HepG2 (cell line): ENCODE measurements at regions not wholly inside any gene's neighbourhood (a gene's known extent, or its start where the extent isn't known, plus 50 kb on each side); places are given as distances from the start of the nearest gene placed in this dataset.

ENCODE experiments used
- ATAC-seq: fragments of 200-7000 bp; cut with Tn5 transposase; 3 replicates; pipeline ENCODE4 v1.9.1; 2020; ENCODE audit warnings: mild to moderate bottlenecking, moderate library complexity
- BruUV-seq: library from RNA; stranded (reverse); fragments of 400-500 nt; replicated peaks from 2 replicates; lab custom pipeline; 2021; lab: Mats Ljungman, UMichigan
- CTCF ChIA-PET: fragments of 300-600 bp; formaldehyde crosslinking; extraction: SDS; loops from one replicate; lab custom pipeline; 2021; ENCODE audit warnings: low total read pairs, inconsistent platforms, low intra/inter-chr PET ratio; lab: Yijun Ruan, JAX
- POLR2A ChIA-PET: fragments of 350-600 bp; sonication (Branson Sonifier 250); formaldehyde crosslinking; loops from one replicate; lab custom pipeline; 2020; ENCODE audit warnings: antibody characterized with exemption, inconsistent platforms; lab: Yijun Ruan, JAX
- DNase-seq: peaks from one replicate; pipeline ENCODE4 v3.0.0-alpha.2; 2015; ENCODE audit warnings: low spot score
- FAIRE-seq: peaks from 3 replicates; lab custom pipeline; 2011; peaks lifted over from hg19 to GRCh38; lab: Jason Lieb, UNC
- H2AFZ ChIP-seq: one replicate; pipeline ENCODE4 v1.6.1; 2011; ENCODE audit warnings: low read length, inconsistent platforms
- H3K27ac ChIP-seq: fragments of 300-600 bp; 3 replicates; pipeline ENCODE4 v1.8.0; 2011; ENCODE audit warnings: mixed run types, mild to moderate bottlenecking, mixed read lengths, low read length, inconsistent platforms; ENCODE audit not compliant: insufficient read depth; ENCODE audit errors: extremely low read length
- H3K27me3 ChIP-seq, 2 experiments: fragments of 200-600 bp in 1 of 2; 2 replicates in 1 of 2; 3 replicates in 1 of 2; pipeline versions ENCODE4 v1.6.0 to v1.8.0; 2011; ENCODE audit warnings: low read length in 2 of 2, mild to moderate bottlenecking in 2 of 2, moderate library complexity in 2 of 2, inconsistent platforms in 1 of 2; ENCODE audit not compliant: insufficient read depth in 2 of 2, control insufficient read depth in 1 of 2
- H3K36me3 ChIP-seq, 2 experiments: fragments of 200-600 bp in 1 of 2; replicated peaks in 1 of 2; 2 replicates in 1 of 2; 3 replicates in 1 of 2; pipeline versions ENCODE4 v1.5.1 to v1.8.0; 2011; ENCODE audit warnings: low read length in 2 of 2, inconsistent platforms in 1 of 2; ENCODE audit not compliant: insufficient read depth in 2 of 2, control insufficient read depth in 1 of 2
- H3K4me1 ChIP-seq: 2 replicates; pipeline ENCODE4 v1.5.1; 2012; ENCODE audit warnings: low read length, inconsistent platforms; ENCODE audit not compliant: insufficient read depth
- H3K4me2 ChIP-seq: 2 replicates; pipeline ENCODE4 v1.6.0; 2011; ENCODE audit warnings: low read depth, low read length, inconsistent platforms
- H3K4me3 ChIP-seq, 3 experiments: fragments of 200-600 bp in 1 of 3; sonication (generic), shearing (Covaris generic) in 1 of 3; replicated peaks in 1 of 3; 2 replicates each; pipeline ENCODE4 v1.5.1; 2011 to 2016; ENCODE audit warnings: low read length in 3 of 3, inconsistent platforms in 2 of 3, low read depth in 2 of 3, mild to moderate bottlenecking in 2 of 3, control low read depth in 1 of 3, mixed read lengths in 1 of 3; ENCODE audit not compliant: insufficient read depth in 1 of 3
- H3K79me2 ChIP-seq: one replicate; pipeline ENCODE4 v1.6.1; 2011; ENCODE audit warnings: low read length, inconsistent platforms; ENCODE audit not compliant: insufficient read depth
- H3K9ac ChIP-seq: 2 replicates; pipeline ENCODE4 v1.6.0; 2011; ENCODE audit warnings: mild to moderate bottlenecking, low read depth, low read length, inconsistent platforms; ENCODE audit not compliant: insufficient read depth
- H3K9me3 ChIP-seq: 2 replicates; pipeline ENCODE4 v1.5.1; 2012; ENCODE audit warnings: mild to moderate bottlenecking, low read length
- H4K20me1 ChIP-seq: 2 replicates; pipeline ENCODE4 v1.6.0; 2011; ENCODE audit warnings: inconsistent platforms, mild to moderate bottlenecking, low read length, moderate library complexity; ENCODE audit not compliant: insufficient read depth
- AHR ChIP-seq: IDR thresholded peaks from 2 replicates; pipeline ENCODE4 v1.6.1; 2018; ENCODE audit warnings: missing genetic modification reagents, missing compliant biosample characterization
- ATAD3A ChIP-seq: sonication (generic); formaldehyde crosslinking; IDR thresholded peaks from 2 replicates; pipeline ENCODE4 v1.4.0; 2020; ENCODE audit warnings: missing genetic modification reagents
- ATF7 ChIP-seq, 2 experiments: fragments of 450-650 bp in 1 of 2; sonication (generic) in 1 of 2; formaldehyde crosslinking in 1 of 2; IDR thresholded peaks; 2 replicates each; pipeline versions ENCODE4 v1.4.0 to v1.6.1; 2016 to 2020; ENCODE audit warnings: antibody characterized with exemption in 1 of 2, mild to moderate bottlenecking in 1 of 2, missing genetic modification reagents in 1 of 2
- CC2D1A ChIP-seq: sonication (generic); formaldehyde crosslinking; IDR thresholded peaks from 2 replicates; pipeline ENCODE4 v1.8.1; 2023; ENCODE audit warnings: mild to moderate bottlenecking, missing genetic modification reagents
- CENPX ChIP-seq: sonication (generic); formaldehyde crosslinking; IDR thresholded peaks from 2 replicates; pipeline ENCODE4 v1.9.0; 2021; ENCODE audit warnings: mild to moderate bottlenecking, missing genetic modification reagents, moderate library complexity
- HNRNPLL ChIP-seq: fragments of 200-400 bp; formaldehyde crosslinking; IDR thresholded peaks from 2 replicates; pipeline ENCODE4 v1.6.1; 2017; ENCODE audit warnings: mild to moderate bottlenecking, low read depth, low read length; ENCODE audit not compliant: poor library complexity, severe bottlenecking
- HNRNPUL1 ChIP-seq: fragments of 200-400 bp; formaldehyde crosslinking; IDR thresholded peaks from 2 replicates; pipeline ENCODE4 v1.6.1; 2017; ENCODE audit warnings: low read depth, mild to moderate bottlenecking, low read length, moderate library complexity
- IKZF1 ChIP-seq: fragments of 450-650 bp; IDR thresholded peaks from 2 replicates; pipeline ENCODE4 v1.7.1; 2016
- MTF1 ChIP-seq: sonication (generic); formaldehyde crosslinking; IDR thresholded peaks from 2 replicates; pipeline ENCODE4 v1.5.0; 2020; ENCODE audit warnings: missing genetic modification reagents
- MXD4 ChIP-seq: IDR thresholded peaks from 2 replicates; pipeline ENCODE4 v1.6.1; 2016; ENCODE audit warnings: mild to moderate bottlenecking, missing biosample characterization, missing genetic modification reagents
- POGZ ChIP-seq: sonication (generic); formaldehyde crosslinking; IDR thresholded peaks from 2 replicates; pipeline ENCODE4 v1.4.0; 2020; ENCODE audit warnings: mild to moderate bottlenecking, missing genetic modification reagents
- SIN3A ChIP-seq: IDR thresholded peaks from 2 replicates; pipeline ENCODE4 v1.6.1; 2011; ENCODE audit warnings: low read depth, mild to moderate bottlenecking, control low read depth, low read length, borderline replicate concordance
- SP2 ChIP-seq: sonication (generic); formaldehyde crosslinking; IDR thresholded peaks from 2 replicates; pipeline ENCODE4 v1.5.1; 2020; ENCODE audit warnings: mild to moderate bottlenecking, missing genetic modification reagents
- ZMAT5 ChIP-seq: sonication (generic); formaldehyde crosslinking; IDR thresholded peaks from 2 replicates; pipeline ENCODE4 v1.5.0; 2020; ENCODE audit warnings: mild to moderate bottlenecking, low read depth, missing genetic modification reagents, borderline replicate concordance
- ZNF331 ChIP-seq: sonication (generic); formaldehyde crosslinking; IDR thresholded peaks from 2 replicates; pipeline ENCODE4 v1.4.0; 2020; ENCODE audit warnings: missing genetic modification reagents
- ZNF446 ChIP-seq: sonication (generic); formaldehyde crosslinking; IDR thresholded peaks from 2 replicates; pipeline ENCODE4 v1.5.0; 2020; ENCODE audit warnings: mild to moderate bottlenecking, missing genetic modification reagents
- ZNF468 ChIP-seq: sonication (generic); formaldehyde crosslinking; IDR thresholded peaks from 2 replicates; pipeline ENCODE4 v1.8.0; 2022; ENCODE audit warnings: mild to moderate bottlenecking, moderate library complexity, missing genetic modification reagents
- ZNF543 ChIP-seq: sonication (generic); formaldehyde crosslinking; IDR thresholded peaks from 2 replicates; pipeline ENCODE4 v1.4.0; 2020; ENCODE audit warnings: mild to moderate bottlenecking, missing genetic modification reagents
- ZNF557 ChIP-seq: sonication (generic); formaldehyde crosslinking; IDR thresholded peaks from 2 replicates; pipeline ENCODE4 v1.4.0; 2020; ENCODE audit warnings: missing genetic modification reagents
- ZNF770 ChIP-seq: sonication (generic); formaldehyde crosslinking; IDR thresholded peaks from 2 replicates; pipeline ENCODE4 v1.5.0; 2020; ENCODE audit warnings: mild to moderate bottlenecking, missing genetic modification reagents
- WGBS: methylation state at CpG from one replicate; pipeline ENCODE4 v1.1.6; 2017; ENCODE audit warnings: low lambda C conversion rate; 5-methylcytosine and 5-hydroxymethylcytosine counted together
- in situ Hi-C: cut with HindIII; loops from 2 replicates; pipeline ENCODE4 v1.10.0; 2017; ENCODE audit warnings: low pct_unique_long_range_greater_than_20kb; ENCODE audit not compliant: extremely low pct_ligation_motif_present
- intact Hi-C: fragments of 100-400 bp; cut with micrococcal nuclease; formaldehyde crosslinking; loops from one replicate; pipeline ENCODE4 v1.10.0; 2022; ENCODE audit not compliant: unreplicated experiment

GRCh38 chr13:90615767-90616166 lies 731.7 kb upstream of the MIR17HG start:
- ChIA-PET POLR2A (no interaction called here), CTCF (no interaction called here)
- Histone ChIP-seq H3K27me3 (no peaks in the 10 kb centered on the region; a peak in 1 of 5 replicates), H3K4me2 (no peak overlapping the region), H3K27ac (no peak overlapping the region), H3K79me2 (no peaks in the 10 kb centered on the region), H3K4me1 (no peaks in the 10 kb centered on the region), H2AFZ (no peak overlapping the region), H3K36me3 (no peaks in the 10 kb centered on the region), H4K20me1 (no peaks in the 10 kb centered on the region), H3K9me3 (peaks cover 51% of the 10 kb centered on the region), H3K9ac (no peak overlapping the region), H3K4me3 (no peak overlapping the region)
- no TSS peak for BruUV-seq
- ATAC-seq = no peak
- WGBS = 0% methylated on average over 2 of the region's 5 CpGs
- FAIRE-seq = no peak
- TF ChIP-seq ZNF468 (CRISPR knock-in tag) (no peak), ATF7 (IDR thresholded peaks at IDR 0.05) (no peak), ATF7 (CRISPR knock-in tag; IDR thresholded peaks at IDR 0.05) (no peak), IKZF1 (no peak), ZNF770 (CRISPR knock-in tag) (no peak), ZNF543 (CRISPR knock-in tag) (no peak), MXD4 (CRISPR knock-in tag) (no peak), HNRNPUL1 (no peak), HNRNPLL (no peak), ZNF557 (CRISPR knock-in tag) (no peak), MTF1 (CRISPR knock-in tag) (no peak), ZNF446 (no peak), ATAD3A (CRISPR knock-in tag) (no peak), POGZ (CRISPR knock-in tag) (no peak), SIN3A (no peak), CENPX (no peak), ZNF331 (CRISPR knock-in tag) (no peak), CC2D1A (CRISPR knock-in tag) (no peak), AHR (CRISPR knock-in tag) (no peak), SP2 (CRISPR knock-in tag) (no peak), ZMAT5 (no peak)
- in situ Hi-C loops = no loop called here
- intact Hi-C loops = no loop called here
- DNase-seq = no peak
